ENCODE measurements at regions not wholly inside any gene's neighbourhood (a gene's known extent, or its start where the extent isn't known, plus 50 kb on each side); places are given as distances from the start of the nearest gene placed in this dataset.

DNA sequence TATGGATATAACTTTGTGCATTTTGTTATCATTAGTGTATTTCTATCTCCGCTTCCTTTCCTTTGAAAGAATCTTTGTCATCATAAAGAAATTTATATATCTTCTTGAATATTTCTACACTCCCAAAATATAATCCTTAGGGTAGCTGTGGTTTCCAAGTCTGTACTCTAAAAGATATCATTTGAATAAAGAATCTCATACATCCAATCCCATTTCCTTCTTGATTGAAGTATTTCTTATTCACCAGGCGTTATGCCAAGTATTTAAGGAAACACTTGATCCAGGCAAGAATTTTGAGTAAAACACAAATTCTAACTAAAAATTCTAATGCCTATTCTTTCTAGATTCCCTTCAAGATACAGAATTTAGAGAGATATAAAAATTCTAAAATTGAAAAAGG lies 821.8 kb downstream of the GALC start:
- Histone ChIP-seq H3K36me3 (no peaks in the 10 kb centered on the region), H3K4me3 (no peak overlapping the region), H3K27me3 (no peaks in the 10 kb centered on the region), H3K27ac (no peak overlapping the region), H3K4me1 (no peaks in the 10 kb centered on the region), H3K9me3 (no peaks in the 10 kb centered on the region)
- TF ChIP-seq, protein P1, sequence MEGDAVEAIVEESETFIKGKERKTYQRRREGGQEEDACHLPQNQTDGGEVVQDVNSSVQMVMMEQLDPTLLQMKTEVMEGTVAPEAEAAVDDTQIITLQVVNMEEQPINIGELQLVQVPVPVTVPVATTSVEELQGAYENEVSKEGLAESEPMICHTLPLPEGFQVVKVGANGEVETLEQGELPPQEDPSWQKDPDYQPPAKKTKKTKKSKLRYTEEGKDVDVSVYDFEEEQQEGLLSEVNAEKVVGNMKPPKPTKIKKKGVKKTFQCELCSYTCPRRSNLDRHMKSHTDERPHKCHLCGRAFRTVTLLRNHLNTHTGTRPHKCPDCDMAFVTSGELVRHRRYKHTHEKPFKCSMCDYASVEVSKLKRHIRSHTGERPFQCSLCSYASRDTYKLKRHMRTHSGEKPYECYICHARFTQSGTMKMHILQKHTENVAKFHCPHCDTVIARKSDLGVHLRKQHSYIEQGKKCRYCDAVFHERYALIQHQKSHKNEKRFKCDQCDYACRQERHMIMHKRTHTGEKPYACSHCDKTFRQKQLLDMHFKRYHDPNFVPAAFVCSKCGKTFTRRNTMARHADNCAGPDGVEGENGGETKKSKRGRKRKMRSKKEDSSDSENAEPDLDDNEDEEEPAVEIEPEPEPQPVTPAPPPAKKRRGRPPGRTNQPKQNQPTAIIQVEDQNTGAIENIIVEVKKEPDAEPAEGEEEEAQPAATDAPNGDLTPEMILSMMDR (IDR thresholded peaks at IDR 0.05) = no peak
- DNase-seq = no peak
- intact Hi-C loops (cut with DNase I; ENCODE audit: low total_unique reads) = no loop called here

DNA sequence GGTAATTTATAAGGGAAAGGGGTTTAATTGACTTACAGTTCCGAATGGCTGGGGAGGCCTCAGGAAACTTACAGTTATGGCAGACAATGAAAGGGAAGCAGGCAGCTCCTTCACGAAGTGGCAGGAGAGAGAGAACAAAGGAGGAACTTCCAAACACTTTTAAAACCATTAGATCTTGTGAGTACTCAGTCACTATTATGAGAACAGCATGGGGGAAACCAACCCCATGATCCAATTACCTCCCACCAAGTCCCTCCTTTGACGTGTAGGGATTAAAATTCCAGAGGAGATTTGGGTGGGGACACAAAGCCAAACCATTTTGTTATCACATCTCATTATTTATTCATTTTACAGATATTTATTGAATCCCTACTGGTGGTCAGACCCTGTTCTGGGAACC lies 822.8 kb downstream of the GALC start:
- Histone ChIP-seq H3K27me3 (no peaks in the 10 kb centered on the region), H3K27ac (no peak overlapping the region), H3K4me1 (no peaks in the 10 kb centered on the region), H3K9me3 (no peaks in the 10 kb centered on the region), H3K4me3 (no peak overlapping the region), H3K36me3 (no peaks in the 10 kb centered on the region)
- TF ChIP-seq, protein P1 (IDR thresholded peaks at IDR 0.05) = no peak
- no peak for DNase-seq
- intact Hi-C loops (cut with DNase I; ENCODE audit: low total_unique reads) = no loop called here

GRCh38 chr14:87169362-87169761 lies 823.6 kb downstream of the GALC start:
- H3K27me3 ChIP-seq = no peaks in the 10 kb centered on the region
- H3K27ac ChIP-seq = no peak overlapping the region
- no peak overlapping the region for H3K4me3 ChIP-seq
- DNase-seq = no peak
- TF ChIP-seq, protein P1 (IDR thresholded peaks at IDR 0.05) = no peak
- H3K36me3 ChIP-seq = no peaks in the 10 kb centered on the region
- no peaks in the 10 kb centered on the region for H3K4me1 ChIP-seq
- no peaks in the 10 kb centered on the region for H3K9me3 ChIP-seq
- intact Hi-C loops (cut with DNase I; ENCODE audit: low total_unique reads) = no loop called here

DNA sequence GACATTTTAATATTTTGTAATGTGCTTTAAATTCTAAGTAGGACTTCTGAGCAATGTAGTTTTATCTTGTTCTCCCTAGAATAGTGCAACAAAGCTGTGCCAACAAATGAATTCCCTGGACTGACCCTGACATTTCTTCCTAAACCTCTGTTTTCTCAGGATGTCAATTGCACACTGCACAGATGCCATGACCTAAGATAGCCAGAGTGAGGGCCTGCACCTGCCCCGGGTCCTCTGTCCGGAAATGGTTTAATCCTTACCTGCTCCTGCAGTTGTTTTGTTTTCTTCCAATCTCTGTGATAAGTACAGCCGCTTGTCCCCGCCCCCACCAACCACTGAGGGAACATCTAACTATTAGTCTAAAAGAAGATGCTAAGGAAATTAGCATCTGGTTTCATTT lies 831.5 kb downstream of the GALC start:
- TF ChIP-seq, protein P1 (IDR thresholded peaks at IDR 0.05) = no peak
- H3K27ac ChIP-seq = no peak overlapping the region
- DNase-seq = no peak
- intact Hi-C loops (cut with DNase I; ENCODE audit: low total_unique reads) = no loop called here
- H3K4me1 ChIP-seq = no peaks in the 10 kb centered on the region
- H3K4me3 ChIP-seq = no peak overlapping the region
- no peaks in the 10 kb centered on the region for H3K9me3 ChIP-seq
- H3K36me3 ChIP-seq = no peaks in the 10 kb centered on the region
- H3K27me3 ChIP-seq = no peaks in the 10 kb centered on the region

DNA sequence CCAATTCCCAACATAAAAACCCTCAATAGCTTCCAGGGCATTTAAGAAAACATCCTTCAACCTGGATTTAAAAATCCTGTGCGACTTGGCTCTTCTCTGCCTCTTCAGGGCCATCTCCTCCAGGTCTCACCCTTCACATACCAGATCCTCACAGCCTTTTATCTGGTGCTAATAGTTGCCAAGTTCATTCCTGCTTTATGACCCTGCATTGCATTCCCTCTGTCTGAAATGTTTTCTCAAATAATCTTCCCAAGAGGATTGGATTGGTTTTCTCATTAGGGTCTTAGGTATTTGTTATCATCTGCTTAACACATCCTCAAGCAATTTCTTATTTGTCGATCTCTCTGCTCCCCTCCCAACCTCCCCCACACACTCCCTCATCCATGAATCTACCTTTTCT lies 832.0 kb downstream of the GALC start:
- Histone ChIP-seq H3K4me1 (no peaks in the 10 kb centered on the region), H3K4me3 (no peak overlapping the region), H3K27ac (no peak overlapping the region), H3K9me3 (no peaks in the 10 kb centered on the region), H3K36me3 (no peaks in the 10 kb centered on the region), H3K27me3 (no peaks in the 10 kb centered on the region)
- TF ChIP-seq, protein P1 (IDR thresholded peaks at IDR 0.05) = no peak
- no peak for DNase-seq
- intact Hi-C loops (cut with DNase I; ENCODE audit: low total_unique reads) = no loop called here

GRCh38 chr14:87158283-87158682 lies 834.7 kb downstream of the GALC start:
- Histone ChIP-seq H3K4me1 (no peaks in the 10 kb centered on the region), H3K27me3 (no peaks in the 10 kb centered on the region), H3K27ac (no peak overlapping the region), H3K36me3 (no peaks in the 10 kb centered on the region), H3K4me3 (no peak overlapping the region), H3K9me3 (no peaks in the 10 kb centered on the region)
- TF ChIP-seq, protein P1 (IDR thresholded peaks at IDR 0.05) = no peak
- intact Hi-C loops (cut with DNase I; ENCODE audit: low total_unique reads) = no loop called here
- DNase-seq = no peak
